Ovary (tissue), 7 donors: ENCODE measurements at regions not wholly inside any gene's neighbourhood (a gene's known extent, or its start where the extent isn't known, plus 50 kb on each side); places are given as distances from the start of the nearest gene placed in this dataset.

Experiments
- DNase-seq, 5 donors: peaks; one replicate each; pipeline ENCODE4 v3.0.0-alpha.2; 2019 to 2020
- H3K27ac ChIP-seq, 2 donors: fragments of 200-600 bp; one replicate each; pipeline versions ENCODE4 v1.5.1 to v1.8.0; 2019 to 2022
- H3K27me3 ChIP-seq: fragments of 200-600 bp; one replicate; pipeline ENCODE4 v1.8.0; 2022
- H3K36me3 ChIP-seq: fragments of 200-600 bp; sonication (generic); one replicate; pipeline ENCODE4 v1.5.1; 2019
- H3K4me1 ChIP-seq: one replicate; pipeline ENCODE4 v1.8.1; 2013; ENCODE audit warnings: mild to moderate bottlenecking, moderate library complexity; ENCODE audit not compliant: insufficient read depth
- H3K4me3 ChIP-seq: fragments of 200-600 bp; sonication (generic); one replicate; pipeline ENCODE4 v1.5.1; 2017
- H3K9me3 ChIP-seq, 2 donors: fragments of 200-600 bp in 1 of 2; sonication (generic) in 1 of 2; one replicate each; pipeline versions ENCODE4 v1.5.1 to v1.8.1; 2013 to 2019; ENCODE audit warnings: mild to moderate bottlenecking in 1 of 2, moderate library complexity in 1 of 2
- EP300 ChIP-seq: sonication (generic); formaldehyde crosslinking; IDR thresholded peaks from one replicate; pipeline ENCODE4 v1.6.1; 2017; ENCODE audit warnings: antibody characterized with exemption
- POLR2A ChIP-seq: fragments of 450-650 bp; IDR thresholded peaks from one replicate; pipeline ENCODE4 v1.6.1; 2017; ENCODE audit warnings: antibody characterized with exemption, mild to moderate bottlenecking, moderate library complexity
- WGBS, 3 donors: extraction: QIAGEN DNeasy Blood & Tissue Kit in 1 of 3; methylation state at CpG; one replicate each; pipeline versions ENCODE4 v1.1.5 to v1.1.7; 2013 to 2017; 5-methylcytosine and 5-hydroxymethylcytosine counted together
- intact Hi-C, 4 donors: fragments of 100-400 bp; cut with DNase I; formaldehyde crosslinking; loops; one replicate each; pipeline versions ENCODE4 v1.11.0 to v1.15.1; 2022 to 2023
- TF ChIP-seq, protein P1 (sequence below), 3 donors: fragments of 450-650 bp in 2 of 3; fragments of 200-600 bp in 1 of 3; IDR thresholded peaks; one replicate each; pipeline versions ENCODE4 v1.5.1 to v1.8.0; 2016 to 2022; ENCODE audit warnings: antibody characterized with exemption in 3 of 3, mild to moderate bottlenecking in 1 of 3
- donor health status: DM: no; HTN: no; CAD: no; lungs with moderate emphysema.
- donor health status: DM: no; HTN: no; CAD: no.
- donor health status: Bipolar disorder and iron deficiency.
- donor health status: DM: no; HTN: no; CAD: no.
- donor health status: DM: yes; HTN: yes; CAD: no.

DNA sequence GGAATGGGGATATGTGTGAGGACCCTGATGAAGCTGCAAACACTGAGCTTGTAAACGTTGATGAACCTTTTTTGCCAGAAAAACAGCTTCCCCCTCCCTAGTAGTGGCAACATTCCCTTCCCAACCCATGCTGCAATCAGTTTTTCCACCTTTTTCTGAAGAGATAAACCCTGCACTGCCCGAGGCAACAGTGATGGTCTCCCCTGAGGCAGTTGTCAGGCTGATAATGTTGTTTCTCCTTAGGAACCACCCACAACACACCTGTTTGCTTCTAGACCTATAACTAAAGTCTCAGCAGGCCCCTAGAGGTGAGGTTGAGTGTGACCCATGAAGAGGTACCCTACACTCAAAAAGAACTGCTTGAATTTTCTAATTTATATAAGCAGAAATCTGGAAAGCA lies 922.4 kb upstream of the ADGRL4 start:
- no peak overlapping the region for H3K4me3 ChIP-seq
- no peaks in the 10 kb centered on the region for H3K9me3 ChIP-seq
- H3K27me3 ChIP-seq, result no peaks in the 10 kb centered on the region
- no peak overlapping the region for H3K27ac ChIP-seq
- TF ChIP-seq, protein P1, sequence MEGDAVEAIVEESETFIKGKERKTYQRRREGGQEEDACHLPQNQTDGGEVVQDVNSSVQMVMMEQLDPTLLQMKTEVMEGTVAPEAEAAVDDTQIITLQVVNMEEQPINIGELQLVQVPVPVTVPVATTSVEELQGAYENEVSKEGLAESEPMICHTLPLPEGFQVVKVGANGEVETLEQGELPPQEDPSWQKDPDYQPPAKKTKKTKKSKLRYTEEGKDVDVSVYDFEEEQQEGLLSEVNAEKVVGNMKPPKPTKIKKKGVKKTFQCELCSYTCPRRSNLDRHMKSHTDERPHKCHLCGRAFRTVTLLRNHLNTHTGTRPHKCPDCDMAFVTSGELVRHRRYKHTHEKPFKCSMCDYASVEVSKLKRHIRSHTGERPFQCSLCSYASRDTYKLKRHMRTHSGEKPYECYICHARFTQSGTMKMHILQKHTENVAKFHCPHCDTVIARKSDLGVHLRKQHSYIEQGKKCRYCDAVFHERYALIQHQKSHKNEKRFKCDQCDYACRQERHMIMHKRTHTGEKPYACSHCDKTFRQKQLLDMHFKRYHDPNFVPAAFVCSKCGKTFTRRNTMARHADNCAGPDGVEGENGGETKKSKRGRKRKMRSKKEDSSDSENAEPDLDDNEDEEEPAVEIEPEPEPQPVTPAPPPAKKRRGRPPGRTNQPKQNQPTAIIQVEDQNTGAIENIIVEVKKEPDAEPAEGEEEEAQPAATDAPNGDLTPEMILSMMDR (IDR thresholded peaks at IDR 0.05), result no peak
- TF ChIP-seq EP300 (no peak), POLR2A (no peak)
- DNase-seq, result no peak
- no peaks in the 10 kb centered on the region for H3K36me3 ChIP-seq
- H3K4me1 ChIP-seq, result no peaks in the 10 kb centered on the region
- WGBS, 3 donors, result 56 to 73% (median 67%) methylated on average over 2 of the region's 2 CpGs
- intact Hi-C loops, result no loop called here

DNA sequence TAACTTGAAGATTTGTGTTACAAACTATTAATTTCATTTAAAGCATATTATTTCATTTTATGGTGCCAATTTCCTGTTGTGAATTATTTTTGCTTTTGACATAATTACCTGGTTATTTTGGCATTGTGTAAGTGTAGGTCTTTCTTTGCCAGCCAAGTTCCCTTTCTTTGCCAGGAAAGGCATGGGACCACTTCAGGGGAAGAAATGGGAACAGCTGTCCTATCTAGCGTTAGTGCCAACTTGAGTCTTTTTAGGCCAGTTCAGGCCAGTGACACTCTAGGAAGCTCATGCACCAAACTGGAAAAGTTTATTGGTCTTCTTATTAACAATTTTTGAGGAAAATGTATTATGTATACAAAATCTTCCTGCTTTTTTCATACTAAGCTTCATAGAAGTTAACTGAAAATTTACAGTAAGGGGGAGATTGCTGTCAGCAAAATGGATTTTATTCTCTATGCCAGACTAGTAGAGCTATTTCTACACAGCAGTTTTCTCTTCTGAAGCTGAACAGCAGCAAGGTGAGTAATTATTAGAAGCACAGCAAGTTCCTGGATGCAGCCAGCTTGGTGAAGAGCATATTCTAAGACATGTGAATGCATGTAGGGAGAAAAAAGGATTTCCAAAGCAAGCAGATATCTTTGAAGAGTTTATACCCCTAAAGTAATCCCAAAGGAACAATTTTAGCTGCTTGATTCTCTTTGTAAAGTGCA lies 914.6 kb upstream of the ADGRL4 start:
- Histone ChIP-seq H3K9me3 (no peaks in the 10 kb centered on the region), H3K4me3 (no peak overlapping the region), H3K27me3 (no peaks in the 10 kb centered on the region), H3K27ac (no peak overlapping the region), H3K36me3 (no peaks in the 10 kb centered on the region), H3K4me1 (no peaks in the 10 kb centered on the region)
- TF ChIP-seq EP300 (no peak), POLR2A (no peak)
- TF ChIP-seq, protein P1 (IDR thresholded peaks at IDR 0.05), result no peak
- DNase-seq, result no peak
- intact Hi-C loops, result no loop called here
- 81 to 92% (median 82%) methylated on average over 1 of the region's 1 CpG for WGBS, 3 donors

DNA sequence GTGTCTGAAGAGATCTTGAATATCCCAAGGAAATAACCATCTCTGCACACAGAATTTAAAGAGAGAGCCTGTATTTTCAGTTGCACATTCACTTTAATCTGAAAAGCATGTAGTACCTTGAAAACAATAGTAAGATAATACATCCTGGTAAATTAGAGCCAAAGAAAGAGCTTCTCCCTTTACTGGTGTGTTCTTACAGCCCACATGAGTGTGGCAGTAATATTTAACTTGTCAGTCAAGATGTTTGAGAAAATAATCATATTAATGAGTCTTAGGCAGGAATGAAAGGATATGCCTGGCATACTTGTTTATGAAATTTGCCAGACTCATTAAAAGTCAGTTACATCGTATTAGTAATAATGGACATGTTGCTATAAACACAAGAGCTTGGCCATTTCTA lies 908.4 kb upstream of the ADGRL4 start:
- no peaks in the 10 kb centered on the region for H3K27me3 ChIP-seq
- H3K27ac ChIP-seq, result no peak overlapping the region
- no peak overlapping the region for H3K4me3 ChIP-seq
- TF ChIP-seq, protein P1 (IDR thresholded peaks at IDR 0.05), result no peak
- TF ChIP-seq POLR2A (no peak), EP300 (no peak)
- no peaks in the 10 kb centered on the region for H3K9me3 ChIP-seq
- no peaks in the 10 kb centered on the region for H3K36me3 ChIP-seq
- intact Hi-C loops, result no loop called here
- no peak for DNase-seq
- 82 to 92% (median 88%) methylated on average over 1 of the region's 1 CpG for WGBS, 3 donors
- H3K4me1 ChIP-seq, result no peaks in the 10 kb centered on the region

DNA sequence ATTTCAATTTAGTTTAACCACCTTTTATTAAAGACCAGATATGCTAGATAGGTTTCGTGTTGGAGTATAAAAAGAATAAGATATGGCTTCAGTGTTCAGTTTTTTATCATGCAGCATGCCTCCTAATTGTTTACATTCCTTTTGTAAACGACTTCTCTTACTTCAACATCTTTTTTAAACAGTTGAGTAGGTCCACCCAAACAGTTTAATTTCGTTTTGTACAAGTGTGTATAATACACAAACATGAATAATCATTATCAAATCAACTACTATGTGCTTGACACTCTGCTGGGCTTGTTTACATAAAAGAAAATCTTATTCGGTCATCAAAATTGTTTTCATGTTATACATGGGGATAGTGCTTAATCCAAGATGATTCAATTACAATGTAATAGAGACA lies 906.3 kb upstream of the ADGRL4 start:
- DNase-seq, result no peak
- no peak for TF ChIP-seq POLR2A
- TF ChIP-seq EP300, result no peak
- TF ChIP-seq, protein P1 (IDR thresholded peaks at IDR 0.05), result no peak
- H3K4me3 ChIP-seq, result no peak overlapping the region
- no peaks in the 10 kb centered on the region for H3K36me3 ChIP-seq
- H3K27ac ChIP-seq, result no peak overlapping the region
- intact Hi-C loops, result no loop called here
- no peaks in the 10 kb centered on the region for H3K9me3 ChIP-seq
- 14 to 42% (median 16%) methylated on average over 4 of the region's 4 CpGs for WGBS, 3 donors
- no peaks in the 10 kb centered on the region for H3K4me1 ChIP-seq
- no peaks in the 10 kb centered on the region for H3K27me3 ChIP-seq
